ENCODE measurements at regions not wholly inside any gene's neighbourhood (a gene's known extent, or its start where the extent isn't known, plus 50 kb on each side); places are given as distances from the start of the nearest gene placed in this dataset.

- Histone ChIP-seq H3K79me2 (no peaks in the 10 kb centered on the region), H3K36me3 (ENCODE audit: control insufficient read depth, insufficient read depth, low read length) (no peaks in the 10 kb centered on the region), H3K27ac (no peak overlapping the region), H3K9ac (no peak overlapping the region), H2AFZ (no peak overlapping the region), H3K4me2 (ENCODE audit: low read length) (no peak overlapping the region), H3K27me3 (ENCODE audit: control insufficient read depth, insufficient read depth, low read length) (no peaks in the 10 kb centered on the region), H3K9me3 (ENCODE audit: control insufficient read depth, low read length) (no peaks in the 10 kb centered on the region), H3K4me1 (peaks cover 4% of the 10 kb centered on the region), H3K4me3 (ENCODE audit: low read depth, low read length) (no peak overlapping the region)
- TF ChIP-seq, protein P1, sequence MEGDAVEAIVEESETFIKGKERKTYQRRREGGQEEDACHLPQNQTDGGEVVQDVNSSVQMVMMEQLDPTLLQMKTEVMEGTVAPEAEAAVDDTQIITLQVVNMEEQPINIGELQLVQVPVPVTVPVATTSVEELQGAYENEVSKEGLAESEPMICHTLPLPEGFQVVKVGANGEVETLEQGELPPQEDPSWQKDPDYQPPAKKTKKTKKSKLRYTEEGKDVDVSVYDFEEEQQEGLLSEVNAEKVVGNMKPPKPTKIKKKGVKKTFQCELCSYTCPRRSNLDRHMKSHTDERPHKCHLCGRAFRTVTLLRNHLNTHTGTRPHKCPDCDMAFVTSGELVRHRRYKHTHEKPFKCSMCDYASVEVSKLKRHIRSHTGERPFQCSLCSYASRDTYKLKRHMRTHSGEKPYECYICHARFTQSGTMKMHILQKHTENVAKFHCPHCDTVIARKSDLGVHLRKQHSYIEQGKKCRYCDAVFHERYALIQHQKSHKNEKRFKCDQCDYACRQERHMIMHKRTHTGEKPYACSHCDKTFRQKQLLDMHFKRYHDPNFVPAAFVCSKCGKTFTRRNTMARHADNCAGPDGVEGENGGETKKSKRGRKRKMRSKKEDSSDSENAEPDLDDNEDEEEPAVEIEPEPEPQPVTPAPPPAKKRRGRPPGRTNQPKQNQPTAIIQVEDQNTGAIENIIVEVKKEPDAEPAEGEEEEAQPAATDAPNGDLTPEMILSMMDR (IDR thresholded peaks at IDR 0.05) = no peak
Measured at GRCh38 chrX:68917799-68918198, 89.0 kb downstream of the EFNB1 start.

- Histone ChIP-seq H3K4me3 (ENCODE audit: low read depth, low read length) (no peak overlapping the region), H3K36me3 (ENCODE audit: control insufficient read depth, insufficient read depth, low read length) (no peaks in the 10 kb centered on the region), H3K4me2 (ENCODE audit: low read length) (no peak overlapping the region), H3K27ac (peak overlapping the region; percentile 47), H3K79me2 (no peaks in the 10 kb centered on the region), H3K27me3 (ENCODE audit: control insufficient read depth, insufficient read depth, low read length) (no peaks in the 10 kb centered on the region), H2AFZ (no peak overlapping the region), H3K4me1 (peaks cover 4% of the 10 kb centered on the region), H3K9ac (no peak overlapping the region), H3K9me3 (ENCODE audit: control insufficient read depth, low read length) (no peaks in the 10 kb centered on the region)
- TF ChIP-seq, protein P1 (IDR thresholded peaks at IDR 0.05) = no peak
Measured at GRCh38 chrX:68916891-68917290, 88.1 kb downstream of the EFNB1 start.

DNA sequence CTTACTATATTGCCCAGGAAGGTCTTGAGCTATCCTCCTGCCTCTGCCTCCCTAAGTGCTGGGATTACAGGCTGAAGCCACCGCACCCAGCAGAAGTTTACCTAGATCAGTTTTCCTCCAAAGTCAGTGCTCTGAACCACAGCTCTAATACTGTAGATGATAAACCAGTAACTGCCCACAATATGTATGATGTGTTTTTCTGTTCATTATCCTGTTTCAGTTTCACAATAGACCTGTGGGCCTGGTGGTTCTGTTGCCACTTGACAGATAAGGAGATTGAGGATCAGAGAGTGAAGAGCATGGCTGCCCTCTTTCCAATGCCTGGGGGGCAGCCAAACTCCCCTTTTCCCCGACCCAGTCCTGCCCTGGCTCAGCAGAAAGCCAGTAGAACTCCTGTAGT lies 87.0 kb downstream of the EFNB1 start:
- no peak overlapping the region for H3K9ac ChIP-seq
- no peaks in the 10 kb centered on the region for H3K27me3 ChIP-seq (ENCODE audit: control insufficient read depth, insufficient read depth, low read length)
- H3K9me3 ChIP-seq (ENCODE audit: control insufficient read depth, low read length) = no peaks in the 10 kb centered on the region
- H3K4me2 ChIP-seq (ENCODE audit: low read length) = no peak overlapping the region
- TF ChIP-seq, protein P1 (IDR thresholded peaks at IDR 0.05) = no peak
- peaks cover 4% of the 10 kb centered on the region for H3K79me2 ChIP-seq
- H2AFZ ChIP-seq = no peak overlapping the region
- no peaks in the 10 kb centered on the region for H3K36me3 ChIP-seq (ENCODE audit: control insufficient read depth, insufficient read depth, low read length)
- H3K4me1 ChIP-seq = peaks cover 9% of the 10 kb centered on the region
- no peak overlapping the region for H3K4me3 ChIP-seq (ENCODE audit: low read depth, low read length)
- H3K27ac ChIP-seq = peak overlapping the region; percentile 7

DNA sequence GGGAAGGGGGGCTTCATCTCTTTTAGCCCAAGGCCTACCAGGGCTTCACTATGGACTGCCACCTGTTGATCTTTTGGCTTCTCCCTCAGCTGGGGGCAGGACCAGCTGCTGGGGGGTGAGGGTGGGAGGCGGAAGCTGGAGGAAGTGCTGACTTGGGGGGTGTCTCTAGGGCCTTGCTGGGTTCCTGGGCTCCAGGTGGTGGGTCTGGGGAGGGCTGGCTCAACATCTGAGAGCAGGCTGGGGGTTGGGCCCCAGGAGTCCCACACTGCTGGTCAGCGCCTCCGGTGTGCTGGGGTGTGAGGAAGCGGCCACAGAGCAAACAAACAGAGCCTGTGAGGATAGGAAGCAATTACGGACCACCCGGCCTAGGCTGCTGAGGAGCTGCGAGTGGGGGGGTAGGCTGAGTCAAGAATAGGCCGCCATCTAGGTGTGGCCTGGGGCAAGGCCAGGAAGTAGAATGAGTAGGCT lies 85.7 kb downstream of the EFNB1 start:
- no peaks in the 10 kb centered on the region for H3K27me3 ChIP-seq (ENCODE audit: control insufficient read depth, insufficient read depth, low read length)
- TF ChIP-seq, protein P1 (IDR thresholded peaks at IDR 0.05) = no peak
- no peak overlapping the region for H2AFZ ChIP-seq
- H3K79me2 ChIP-seq = peaks cover 4% of the 10 kb centered on the region
- H3K9ac ChIP-seq = no peak overlapping the region
- H3K9me3 ChIP-seq (ENCODE audit: control insufficient read depth, low read length) = no peaks in the 10 kb centered on the region
- no peaks in the 10 kb centered on the region for H3K36me3 ChIP-seq (ENCODE audit: control insufficient read depth, insufficient read depth, low read length)
- H3K4me2 ChIP-seq (ENCODE audit: low read length) = no peak overlapping the region
- H3K4me1 ChIP-seq = peaks cover 17% of the 10 kb centered on the region
- no peak overlapping the region for H3K4me3 ChIP-seq (ENCODE audit: low read depth, low read length)
- no peak overlapping the region for H3K27ac ChIP-seq

DNA sequence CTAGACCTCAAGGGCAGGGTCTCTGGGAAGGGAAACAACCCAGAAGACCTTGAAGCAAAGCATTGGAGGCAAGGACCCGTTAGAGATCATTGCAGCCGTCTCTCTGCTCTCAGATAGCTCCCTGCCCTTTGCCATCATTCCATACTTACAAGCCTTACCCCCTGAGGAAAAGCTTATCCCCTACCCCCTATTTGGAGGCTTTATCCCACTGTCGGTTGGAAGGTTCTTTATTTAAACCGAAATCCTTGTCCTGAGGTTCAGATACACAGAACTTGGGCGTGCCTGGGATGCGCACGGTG lies 84.4 kb downstream of the EFNB1 start:
- H3K4me3 ChIP-seq (ENCODE audit: low read depth, low read length) = no peak overlapping the region
- no peak overlapping the region for H3K9ac ChIP-seq
- no peaks in the 10 kb centered on the region for H3K36me3 ChIP-seq (ENCODE audit: control insufficient read depth, insufficient read depth, low read length)
- H3K9me3 ChIP-seq (ENCODE audit: control insufficient read depth, low read length) = no peaks in the 10 kb centered on the region
- no peaks in the 10 kb centered on the region for H3K27me3 ChIP-seq (ENCODE audit: control insufficient read depth, insufficient read depth, low read length)
- TF ChIP-seq, protein P1 (IDR thresholded peaks at IDR 0.05) = no peak
- no peak overlapping the region for H3K4me2 ChIP-seq (ENCODE audit: low read length)
- H3K79me2 ChIP-seq = peaks cover 4% of the 10 kb centered on the region
- H3K4me1 ChIP-seq = peaks cover 19% of the 10 kb centered on the region
- H3K27ac ChIP-seq = peak overlapping the region; percentile 99
- peak overlapping the region; percentile 46 for H2AFZ ChIP-seq

Data from parathyroid adenoma (tissue), 2 donors.